ENCODE measurements at regions not wholly inside any gene's neighbourhood (a gene's known extent, or its start where the extent isn't known, plus 50 kb on each side); places are given as distances from the start of the nearest gene placed in this dataset.
"Not testable (repeated sequence)": the region's sequence is repeated elsewhere in the genome, so short reads cannot be mapped to it uniquely, and the experiment has no call there.

DNA sequence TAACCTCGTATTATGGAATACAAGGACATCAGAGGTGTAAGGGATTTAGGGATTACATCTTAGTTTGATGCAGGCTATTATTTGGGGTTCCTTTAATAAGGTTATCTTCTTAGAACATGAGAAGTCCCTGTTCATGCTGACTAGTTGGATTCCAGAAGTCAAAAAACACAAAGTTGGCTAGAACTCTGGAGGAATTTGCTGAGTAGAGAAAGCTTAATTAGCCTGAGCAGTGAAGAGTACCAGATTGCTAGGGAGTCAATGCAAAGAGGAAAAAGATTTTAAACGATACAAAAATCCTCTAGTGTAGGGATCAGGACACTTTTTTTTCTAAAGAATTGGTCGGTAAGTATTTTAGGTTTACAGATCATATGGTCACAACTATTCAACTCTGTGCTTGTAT is 1872.5 kb upstream of the C9orf72 start:
- FAIRE-seq: no peak

DNA sequence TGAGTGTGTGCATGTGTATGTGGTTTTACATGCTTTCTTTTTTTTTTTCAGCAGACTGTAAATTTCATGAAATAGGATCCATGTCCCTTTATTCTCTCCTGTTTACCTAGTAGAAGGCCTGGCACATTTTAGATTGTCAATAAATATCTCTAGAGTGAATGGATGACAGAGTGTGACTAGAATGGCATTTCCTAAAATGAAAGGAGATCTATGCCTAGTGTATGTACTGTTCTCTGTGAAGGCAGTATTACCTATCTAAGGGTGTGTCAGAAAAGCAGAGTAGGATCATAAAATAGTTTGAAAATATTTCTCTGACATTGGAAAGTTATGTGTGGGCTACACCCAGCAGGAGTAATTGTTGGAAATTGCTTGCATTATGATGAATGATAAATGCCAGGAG is 1876.0 kb upstream of the C9orf72 start:
- FAIRE-seq: no peak

DNA sequence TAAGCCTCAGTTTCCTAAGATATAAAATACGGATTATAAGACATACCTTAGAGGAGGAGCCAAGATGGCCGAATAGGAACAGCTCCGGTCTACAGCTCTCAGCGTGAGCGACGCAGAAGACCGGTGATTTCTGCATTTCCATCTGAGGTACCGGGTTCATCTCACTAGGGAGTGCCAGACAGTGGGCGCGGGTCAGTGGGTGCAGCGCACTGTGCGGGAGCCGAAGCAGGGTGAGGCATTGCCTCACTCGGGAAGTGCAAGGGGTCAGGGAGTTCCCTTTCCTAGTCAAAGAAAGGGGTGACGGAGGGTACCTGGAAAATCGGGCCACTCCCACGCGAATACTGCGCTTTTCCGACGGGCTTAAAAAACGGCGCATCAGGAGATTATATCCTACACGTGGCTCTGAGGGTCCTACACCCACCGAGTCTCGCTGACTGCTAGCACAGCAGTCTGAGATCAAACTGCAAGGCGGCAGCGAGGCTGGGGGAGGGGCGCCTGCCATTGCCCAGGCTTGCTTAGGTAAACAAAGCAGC is 1877.1 kb upstream of the C9orf72 start:
- not testable (repeated sequence) for FAIRE-seq

DNA sequence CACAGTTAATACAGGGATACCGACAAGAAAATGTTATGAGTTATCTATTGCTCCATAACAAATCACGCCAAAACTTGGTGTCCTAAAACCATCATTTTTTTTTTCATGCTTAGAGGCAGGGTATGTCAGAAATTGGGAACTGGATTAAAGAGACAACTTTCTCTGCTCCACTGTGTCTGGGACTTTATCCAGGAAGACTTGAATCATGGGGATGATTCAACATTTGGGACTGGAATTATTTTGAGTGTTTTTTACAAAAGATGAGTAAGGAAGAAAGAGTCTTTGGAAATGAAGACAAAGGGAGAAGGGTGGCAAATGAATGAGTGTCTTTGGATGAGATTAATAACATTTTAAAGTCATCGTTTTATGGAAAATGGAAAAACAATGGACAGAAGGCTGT is 1883.7 kb upstream of the C9orf72 start:
- no peak for FAIRE-seq

DNA sequence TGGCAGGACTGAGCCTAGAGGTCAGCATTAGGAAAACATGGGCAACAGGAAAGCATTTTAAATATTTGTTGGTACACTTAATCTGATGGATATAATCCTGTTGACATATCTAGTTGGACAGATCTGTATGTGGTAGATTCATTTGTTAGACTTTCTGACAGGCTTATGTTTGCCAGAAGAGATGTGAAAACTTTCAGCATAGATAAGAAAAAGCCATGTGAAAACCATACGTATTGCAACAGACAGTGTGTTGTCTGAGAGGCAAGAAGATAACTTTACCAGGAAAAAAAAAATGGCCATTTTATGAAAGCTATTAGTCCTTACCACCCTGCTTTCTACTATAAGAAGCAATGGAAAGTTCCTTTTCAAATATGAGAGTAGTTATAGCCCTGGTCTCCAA is 1902.2 kb upstream of the C9orf72 start:
- no peak for FAIRE-seq

DNA sequence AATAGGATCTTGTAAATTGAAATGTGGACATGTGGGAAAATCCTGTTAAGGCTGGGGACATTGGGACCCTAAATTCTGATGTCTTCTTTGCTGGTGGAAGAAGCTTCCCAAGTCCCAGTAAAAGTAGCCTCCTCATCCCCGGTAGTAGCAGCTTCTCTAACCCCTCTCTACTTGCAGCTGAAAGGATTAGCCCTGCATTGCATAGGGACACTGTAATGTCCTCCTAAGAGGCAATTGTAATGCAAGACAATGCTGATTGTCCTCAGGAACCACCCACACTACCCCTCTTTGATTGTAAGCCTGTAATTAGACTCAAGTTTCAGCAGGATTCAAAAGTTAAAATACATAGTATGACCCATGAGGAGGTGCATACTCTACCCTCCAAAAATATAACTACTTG is 1938.4 kb upstream of the C9orf72 start:
- no peak for FAIRE-seq

DNA sequence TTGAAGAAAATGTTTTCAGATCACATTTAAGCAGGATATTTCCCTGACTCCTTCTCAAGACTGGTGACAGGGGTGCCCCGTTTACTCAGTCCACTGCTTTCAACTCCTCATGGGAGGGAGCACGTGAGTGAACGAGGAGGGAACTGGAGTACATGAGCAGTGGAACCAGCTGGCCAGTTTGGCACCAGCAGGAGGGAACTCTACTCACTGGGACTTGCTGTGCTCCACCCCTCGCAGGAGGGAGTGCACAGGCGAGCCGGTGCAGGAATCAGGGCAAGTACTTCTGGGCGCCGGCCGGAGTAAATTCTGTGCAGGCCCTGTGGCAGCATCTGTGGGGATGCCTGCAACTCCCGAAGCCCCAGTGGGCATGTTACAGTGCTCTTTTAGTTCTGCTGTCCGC is 1941.1 kb upstream of the C9orf72 start:
- no peak for FAIRE-seq

DNA sequence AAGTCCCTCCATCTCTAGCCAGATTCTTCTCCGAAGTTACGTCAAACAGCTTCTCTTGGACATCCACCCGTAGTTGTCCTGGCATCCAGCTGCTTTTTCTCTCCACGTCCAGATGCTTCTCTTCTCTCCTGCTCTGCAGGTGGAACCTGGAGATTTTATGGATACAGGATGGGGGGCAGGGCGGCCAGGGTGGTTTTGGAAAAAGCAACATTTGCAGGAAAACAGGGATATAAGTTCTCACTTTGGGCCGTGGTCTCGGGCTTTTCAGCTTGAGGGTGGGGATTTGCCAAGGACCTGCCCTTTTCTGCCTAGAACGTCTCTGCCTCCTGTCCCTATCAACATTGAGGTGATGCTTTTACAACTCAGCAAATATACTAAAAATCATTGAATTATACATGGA is 1941.6 kb upstream of the C9orf72 start:
- no peak for FAIRE-seq

DNA sequence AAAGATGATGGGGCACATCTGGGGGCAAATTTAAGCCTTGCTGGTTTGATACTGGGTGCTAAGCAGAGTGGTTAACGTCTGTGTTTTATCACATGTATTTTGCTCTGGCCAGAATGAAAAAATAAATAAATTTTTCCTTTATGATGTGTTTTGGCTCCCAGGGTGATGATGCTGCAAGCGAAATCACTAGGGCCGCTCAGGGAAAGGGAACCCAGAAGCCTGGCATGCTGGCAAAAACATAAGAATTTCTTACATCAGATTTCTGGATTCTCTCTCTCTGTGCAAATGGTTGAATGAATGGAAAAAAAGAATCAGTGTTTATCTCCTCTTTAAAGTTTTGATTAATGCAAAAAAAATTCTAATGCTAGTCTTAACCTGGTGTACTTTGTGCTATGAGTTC is 1975.2 kb upstream of the C9orf72 start:
- FAIRE-seq: no peak

DNA sequence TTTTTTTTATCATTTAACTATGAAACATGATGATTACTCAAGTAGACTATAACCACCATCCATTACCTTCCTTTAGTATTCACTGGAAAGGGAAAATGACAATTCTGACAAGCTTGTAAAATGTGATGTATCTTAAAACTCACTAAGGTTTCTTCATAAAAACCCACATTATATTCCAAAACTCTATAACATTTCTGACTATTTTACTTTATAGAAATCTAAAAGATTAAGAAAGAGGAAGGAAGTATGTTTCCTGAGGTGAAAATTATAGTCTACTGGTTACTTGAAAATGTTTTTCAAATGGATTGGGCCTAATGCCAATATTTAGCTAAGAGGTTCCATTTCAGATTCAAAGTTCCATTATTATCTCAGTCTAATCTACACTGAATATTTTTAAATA is 1982.2 kb upstream of the C9orf72 start:
- peak; percentile 45 for FAIRE-seq

DNA sequence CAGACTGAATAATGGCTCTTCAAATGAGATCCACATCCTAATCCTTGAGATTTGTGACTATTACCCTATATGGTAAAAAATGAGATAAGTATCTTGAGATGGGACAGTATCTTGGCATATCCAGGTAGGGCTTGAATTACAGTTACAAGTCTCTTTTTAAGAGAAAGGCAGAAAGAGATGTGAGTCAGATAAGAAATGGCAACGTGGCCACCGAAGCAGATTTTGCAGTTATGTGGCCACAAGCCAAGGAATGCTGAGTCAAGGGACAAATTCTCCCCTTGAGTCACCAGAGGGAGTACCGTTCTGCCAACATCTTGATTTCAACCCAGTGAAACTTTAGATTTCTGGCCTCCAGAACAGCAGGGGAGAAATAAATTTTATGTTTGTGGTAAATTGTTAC is 1983.0 kb upstream of the C9orf72 start:
- no peak for FAIRE-seq

DNA sequence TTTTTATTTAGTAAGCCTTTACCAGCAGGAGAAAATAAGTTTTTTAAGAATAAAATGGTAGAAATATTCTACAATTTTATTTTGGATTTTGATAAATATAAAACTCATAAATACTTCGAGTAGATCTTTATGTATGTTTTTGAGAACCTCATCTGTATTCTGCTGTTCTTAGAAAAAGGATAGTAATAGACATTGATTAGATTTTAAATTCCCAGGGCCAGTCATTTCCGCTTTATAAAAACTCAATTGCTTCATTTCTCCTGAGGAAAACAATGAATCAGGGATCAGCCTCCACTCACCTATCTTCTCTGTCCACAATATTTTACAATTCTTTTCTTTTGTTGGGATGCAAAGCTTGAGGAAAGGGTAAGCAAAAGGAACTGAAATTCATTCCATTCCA is 1983.5 kb upstream of the C9orf72 start:
- no peak for FAIRE-seq

DNA sequence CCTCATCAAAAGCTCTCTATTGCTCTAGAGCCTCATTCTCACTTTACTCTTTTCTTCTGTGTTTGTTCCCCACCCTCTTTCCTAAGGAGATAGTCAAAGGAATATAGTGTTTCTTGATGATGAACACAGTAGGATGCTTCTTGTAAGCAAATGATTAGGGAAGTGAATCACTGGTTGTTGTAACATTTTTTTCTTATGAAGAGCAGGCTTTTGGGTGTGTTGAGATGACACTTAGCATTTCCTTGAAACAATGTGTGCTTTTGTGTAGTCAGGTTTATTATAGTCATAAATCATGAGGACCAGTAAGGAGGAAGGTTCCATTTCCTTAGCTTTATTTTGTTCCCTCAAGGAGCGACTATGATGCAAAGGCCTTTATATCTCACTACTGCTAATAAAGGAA is 1991.3 kb upstream of the C9orf72 start:
- no peak for FAIRE-seq

DNA sequence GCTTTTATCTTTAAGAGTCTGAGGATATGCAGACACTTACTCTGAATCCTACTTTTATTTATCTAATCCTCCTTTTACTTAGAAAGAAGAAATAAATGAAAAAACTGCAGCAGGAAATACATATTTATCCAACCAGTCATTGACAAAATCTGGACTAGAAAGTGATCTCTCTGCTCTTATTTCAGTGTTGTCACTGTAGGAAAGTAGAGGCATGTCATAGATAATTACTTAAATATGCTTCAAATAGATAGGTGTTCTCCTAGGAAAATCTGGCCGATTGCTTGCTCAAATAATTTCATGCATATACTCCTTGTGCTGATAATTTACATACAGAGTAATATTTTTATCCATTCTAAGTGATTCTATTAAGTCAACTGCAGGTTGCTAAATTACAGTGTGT is 2001.9 kb upstream of the C9orf72 start:
- no peak for FAIRE-seq

DNA sequence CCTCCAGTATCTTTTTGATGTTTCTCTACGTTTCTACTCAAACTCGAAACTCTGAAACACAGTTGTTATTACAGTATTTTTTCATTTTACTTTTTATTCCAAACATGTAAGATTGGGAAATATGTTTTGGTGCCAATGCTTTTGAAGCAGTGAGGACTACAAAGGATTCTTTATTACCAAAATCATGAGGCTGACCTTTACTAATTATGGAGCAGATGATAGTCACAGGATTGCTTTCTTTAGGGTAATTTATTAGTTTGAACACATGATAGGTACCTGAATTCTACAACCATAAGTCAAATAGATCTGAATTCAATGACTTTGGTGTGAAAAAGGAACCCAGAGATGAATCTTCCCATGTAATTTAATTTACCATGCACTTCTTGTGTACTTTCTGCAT is 2015.1 kb upstream of the C9orf72 start:
- no peak for FAIRE-seq

DNA sequence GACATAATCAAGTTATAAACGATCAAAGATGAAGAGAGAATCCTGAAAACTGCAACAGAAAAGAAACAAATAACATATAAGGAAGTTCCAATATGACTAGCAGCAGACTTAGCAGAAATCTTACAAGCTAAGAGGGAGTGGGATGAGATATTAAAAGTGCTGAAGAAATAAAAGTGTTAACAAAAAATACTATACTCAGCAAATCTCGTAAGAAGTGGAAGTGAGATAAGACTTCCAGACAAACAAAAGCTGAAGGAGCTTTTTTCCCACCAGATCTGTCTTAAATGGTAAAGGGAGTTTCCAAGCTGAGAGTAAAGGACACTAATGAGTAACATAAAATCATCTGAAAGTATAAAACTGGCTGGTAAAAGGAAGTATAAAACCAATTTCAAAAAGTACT is 2036.0 kb upstream of the C9orf72 start:
- FAIRE-seq: no peak

DNA sequence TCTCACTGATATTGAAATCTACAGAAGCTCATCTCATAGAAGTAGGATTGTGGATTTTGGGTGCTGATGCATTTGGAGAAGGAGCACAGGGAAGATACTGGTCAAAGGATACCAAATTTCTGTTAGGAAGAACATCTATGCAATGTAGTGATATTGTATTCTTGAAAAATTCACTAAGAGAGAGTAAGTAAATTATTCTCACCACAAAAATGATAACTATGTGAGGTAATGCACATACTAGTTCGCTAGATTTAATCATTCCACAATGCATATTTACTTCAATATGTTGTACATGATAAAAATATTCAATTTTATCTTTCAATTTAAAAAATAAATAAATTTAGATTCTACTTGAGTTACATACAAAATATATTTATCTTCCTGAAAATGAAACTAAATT is 2040.5 kb upstream of the C9orf72 start:
- FAIRE-seq: no peak

DNA sequence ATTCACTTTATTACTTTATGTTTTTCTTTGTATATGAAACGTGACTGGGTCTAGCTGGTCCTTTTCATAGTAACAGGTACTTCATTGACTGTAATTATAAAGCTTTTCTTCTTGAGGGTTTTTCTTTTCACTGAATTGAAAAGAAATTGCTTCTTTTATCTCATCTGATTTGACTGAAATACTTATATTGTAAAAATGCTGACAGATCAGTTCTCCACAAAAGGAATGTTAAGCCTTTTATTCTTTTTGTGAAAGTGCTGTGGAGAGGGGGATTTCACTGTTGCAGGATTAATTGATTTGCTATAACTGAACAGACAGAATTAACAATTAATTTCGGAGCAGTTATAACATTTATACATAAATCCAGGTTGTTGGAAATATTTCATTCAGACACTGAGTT is 2043.6 kb upstream of the C9orf72 start:
- no peak for FAIRE-seq

DNA sequence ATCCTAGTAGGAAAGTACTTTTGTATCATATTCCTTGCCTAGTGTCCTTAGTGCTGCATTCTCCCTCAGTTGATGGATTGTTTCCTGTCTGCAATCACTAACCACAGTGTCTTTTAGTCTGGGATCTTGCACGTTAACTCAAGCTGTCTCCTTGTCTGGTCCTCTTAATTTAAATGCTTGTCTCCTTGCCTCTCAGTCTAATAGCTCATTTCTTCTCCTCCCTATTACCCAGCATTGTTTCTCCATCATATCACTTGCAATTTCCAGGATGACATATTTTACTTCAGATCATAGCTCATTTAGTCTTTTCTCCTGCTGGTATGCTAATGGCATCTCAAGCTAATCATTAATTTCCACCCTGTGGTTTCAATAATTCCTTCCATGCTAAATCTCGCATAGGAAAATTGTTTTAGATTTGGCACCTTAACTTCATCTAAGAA is 2052.0 kb upstream of the C9orf72 start:
- no peak for FAIRE-seq

DNA sequence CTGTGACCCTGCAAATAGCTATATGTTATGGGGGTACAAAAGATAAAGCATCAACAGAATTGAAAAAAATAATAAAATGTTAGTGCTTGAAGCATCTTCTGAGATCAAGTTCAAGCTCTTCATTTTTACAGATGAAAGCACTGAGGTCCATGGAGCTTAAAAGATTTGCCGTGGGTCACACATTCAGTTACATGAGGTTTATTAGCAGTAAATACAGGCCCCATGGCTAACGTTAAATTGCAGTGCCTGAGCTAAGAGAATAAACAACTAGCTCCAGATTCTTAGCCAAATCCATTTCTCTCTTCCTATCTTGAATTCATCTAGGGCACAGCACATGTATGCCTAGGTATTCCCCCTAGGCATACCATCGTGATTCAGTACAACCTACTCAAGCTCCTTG is 2052.7 kb upstream of the C9orf72 start:
- FAIRE-seq: no peak

DNA sequence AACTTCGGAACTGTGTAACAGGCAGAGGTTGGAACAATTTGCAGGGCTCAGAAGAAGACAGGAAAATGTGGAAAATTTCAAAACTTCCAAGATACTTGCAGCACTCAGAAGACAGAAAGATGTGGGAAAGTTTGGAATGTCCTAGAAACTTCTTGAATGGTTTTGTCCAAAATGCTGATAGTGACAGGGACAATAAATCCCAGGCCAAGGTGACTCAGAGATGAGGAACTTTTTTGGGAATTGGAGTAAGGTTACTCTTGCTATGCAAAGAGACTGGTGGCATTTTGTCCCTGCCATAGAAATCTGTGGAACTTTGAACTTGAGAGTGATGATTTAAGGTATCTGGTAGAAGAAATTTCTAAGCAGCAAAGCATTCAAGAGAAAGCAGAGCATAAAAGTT is 2055.6 kb upstream of the C9orf72 start:
- FAIRE-seq: not testable (repeated sequence)

DNA sequence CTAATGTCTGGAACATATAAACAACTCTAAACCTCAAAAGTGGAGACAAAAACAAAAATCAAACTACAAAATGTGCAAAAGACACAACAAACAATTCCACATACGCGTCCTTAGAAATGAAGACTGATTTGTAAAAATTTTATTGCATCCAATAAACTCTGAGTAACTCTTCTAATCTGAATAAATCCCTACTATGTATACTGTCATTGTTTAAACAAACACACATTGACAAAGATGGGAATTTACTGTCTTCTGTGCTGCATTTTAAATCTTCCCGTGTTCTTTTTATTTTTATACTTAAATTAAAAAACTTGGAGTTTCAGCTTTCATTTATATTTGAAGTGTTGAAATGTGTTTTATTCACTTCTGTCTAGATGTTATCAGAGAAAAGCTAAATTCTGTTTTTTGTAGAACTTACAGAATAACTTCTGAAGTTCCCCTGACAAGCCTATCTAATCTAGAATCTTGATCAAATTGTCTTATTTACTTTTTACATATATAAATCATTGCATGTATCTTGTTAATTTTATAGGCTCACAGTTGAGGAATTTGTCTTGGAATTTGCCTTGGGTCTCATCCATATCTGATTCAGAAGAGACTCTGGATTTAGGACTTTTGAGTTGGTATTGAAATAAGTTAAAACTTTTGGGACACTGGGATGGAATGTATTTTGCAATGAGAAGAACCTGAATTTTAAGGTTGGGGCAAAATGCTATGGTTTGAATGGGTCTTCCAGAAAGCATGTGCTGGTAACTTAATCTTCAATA is 2064.4 kb upstream of the C9orf72 start:
- FAIRE-seq: peak; percentile 98

DNA sequence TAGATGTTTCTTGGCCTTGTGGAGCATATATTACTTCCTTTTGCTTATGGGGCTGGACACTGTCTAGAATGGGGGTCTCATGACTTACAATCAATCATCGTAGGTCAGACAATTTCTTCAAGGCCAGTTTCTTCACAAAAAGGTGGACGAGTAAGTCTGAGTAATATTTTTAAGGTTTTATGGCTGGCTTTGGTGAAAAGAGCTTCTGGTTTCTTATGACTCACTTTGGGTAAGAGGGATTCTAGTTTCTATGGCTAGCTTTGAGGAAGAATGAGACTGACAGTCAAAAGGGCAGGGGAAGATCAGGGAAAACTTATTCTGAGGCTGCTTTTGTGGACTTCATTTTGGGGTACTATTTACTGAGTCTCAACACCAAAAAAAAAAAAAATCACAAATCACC is 2067.2 kb upstream of the C9orf72 start:
- FAIRE-seq: no peak

DNA sequence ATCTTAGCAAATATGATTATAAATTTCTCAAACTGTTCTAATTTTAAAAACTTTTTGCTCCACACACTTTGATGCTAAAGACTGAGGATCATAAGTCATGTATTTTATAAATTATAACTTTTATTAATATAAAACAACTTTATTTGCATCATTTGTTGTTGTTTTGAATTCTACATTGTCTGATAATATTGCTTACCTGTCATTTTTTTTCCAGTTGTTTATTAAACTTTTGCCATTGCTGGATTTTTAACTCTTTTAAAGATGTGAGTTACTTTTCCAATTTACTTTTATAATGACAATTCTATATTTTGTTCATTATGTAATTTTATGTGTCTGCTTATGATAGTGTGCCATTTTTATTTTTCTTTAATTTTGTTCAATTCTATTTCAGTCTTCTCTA is 2071.2 kb upstream of the C9orf72 start:
- no peak for FAIRE-seq

DNA sequence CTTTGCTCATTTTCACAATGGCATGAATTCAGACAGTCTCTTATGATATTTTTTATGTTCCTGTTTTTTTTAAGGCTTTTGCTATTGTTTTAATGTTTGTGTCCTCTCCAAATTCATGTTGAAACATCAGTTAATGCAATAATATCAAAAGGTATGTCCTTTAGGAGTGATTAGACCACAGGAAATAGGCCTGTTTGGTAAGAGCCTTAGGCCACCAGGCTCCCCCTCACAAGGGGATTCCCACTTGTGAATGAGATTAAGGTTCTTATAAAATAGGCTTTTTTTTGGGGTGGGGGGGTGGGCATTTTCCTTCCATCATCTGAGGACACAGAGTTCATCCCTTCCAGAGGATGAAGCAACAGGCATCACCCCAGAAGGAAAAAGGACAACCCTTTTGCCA is 2074.2 kb upstream of the C9orf72 start:
- no peak for FAIRE-seq
